HG02981 (cell line): ENCODE measurements at regions not wholly inside any gene's neighbourhood (a gene's known extent, or its start where the extent isn't known, plus 50 kb on each side); places are given as distances from the start of the nearest gene placed in this dataset.
A peak's percentile ranks its signal among the peaks of the same experiment; 100 is the strongest.
"Not testable (repeated sequence)": the region's sequence is repeated elsewhere in the genome, so short reads cannot be mapped to it uniquely, and the experiment has no call there.

Experiments used
- ATAC-seq: cut with Tn5 transposase; IDR thresholded peaks from one replicate; pipeline ENCODE4 v1.9.1; 2021; ENCODE audit warnings: mild to moderate bottlenecking, moderate library complexity; ENCODE audit not compliant: unreplicated experiment

DNA sequence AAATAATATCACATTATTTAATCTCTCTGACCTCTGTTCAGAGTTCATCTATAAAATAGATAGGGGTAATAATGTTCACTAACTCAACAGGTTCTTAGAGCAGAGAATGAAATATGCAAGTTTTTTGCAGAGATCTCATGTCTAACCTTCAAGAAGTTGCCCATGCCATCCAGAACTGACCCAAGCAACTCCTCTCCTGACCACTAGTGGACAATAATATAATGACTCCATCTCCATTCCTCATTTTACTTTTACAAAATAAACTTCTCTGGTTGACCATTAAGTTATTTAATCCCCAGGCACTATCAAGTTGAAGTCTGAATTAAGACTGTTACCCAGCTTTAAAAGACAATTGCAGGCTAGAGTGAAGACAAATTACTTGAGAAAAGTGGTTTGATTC is 382.6 kb downstream of the KCNA4 start:
- ATAC-seq = no peak

- ATAC-seq = no peak
Measured at GRCh38 chr11:29629286-29629685, 387.5 kb downstream of the KCNA4 start.

- no peak for ATAC-seq
Measured at GRCh38 chr11:29628609-29629008, 388.2 kb downstream of the KCNA4 start.

GRCh38 chr11:29627541-29627940 is 389.3 kb downstream of the KCNA4 start:
- no peak for ATAC-seq

DNA sequence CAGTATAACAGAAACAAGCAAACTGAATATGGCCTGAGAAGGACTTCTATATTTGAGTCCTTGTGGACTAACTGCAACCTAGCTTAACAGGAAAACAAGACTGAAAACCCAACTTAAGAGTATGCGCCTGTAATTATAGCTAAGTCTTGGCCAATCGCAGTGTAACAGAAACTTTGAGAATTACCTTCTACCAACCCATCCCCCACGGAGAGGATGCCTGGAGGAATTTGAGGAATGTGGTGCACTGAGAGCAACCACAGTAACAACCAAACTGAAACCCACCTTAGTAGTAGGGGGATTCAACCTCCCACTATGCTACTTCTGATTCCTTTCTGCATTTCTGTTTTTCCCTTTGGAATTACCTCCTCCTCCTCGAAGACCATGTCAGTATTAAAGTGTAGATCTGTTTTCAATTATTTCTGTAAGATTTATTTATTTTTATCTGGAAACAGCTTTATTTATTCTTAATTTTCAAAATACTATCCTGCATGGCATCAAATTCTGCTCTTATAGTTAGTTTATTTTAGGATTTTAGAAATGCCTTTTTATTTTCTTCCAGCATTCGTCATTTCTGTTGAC is 393.6 kb downstream of the KCNA4 start:
- ATAC-seq = no peak

- no peak for ATAC-seq
Measured at GRCh38 chr11:29616611-29617010, 400.2 kb downstream of the KCNA4 start.

GRCh38 chr11:29612423-29612822 is 404.4 kb downstream of the KCNA4 start:
- ATAC-seq = no peak

GRCh38 chr11:29606330-29607031 is 410.3 kb downstream of the KCNA4 start:
- no peak for ATAC-seq

DNA sequence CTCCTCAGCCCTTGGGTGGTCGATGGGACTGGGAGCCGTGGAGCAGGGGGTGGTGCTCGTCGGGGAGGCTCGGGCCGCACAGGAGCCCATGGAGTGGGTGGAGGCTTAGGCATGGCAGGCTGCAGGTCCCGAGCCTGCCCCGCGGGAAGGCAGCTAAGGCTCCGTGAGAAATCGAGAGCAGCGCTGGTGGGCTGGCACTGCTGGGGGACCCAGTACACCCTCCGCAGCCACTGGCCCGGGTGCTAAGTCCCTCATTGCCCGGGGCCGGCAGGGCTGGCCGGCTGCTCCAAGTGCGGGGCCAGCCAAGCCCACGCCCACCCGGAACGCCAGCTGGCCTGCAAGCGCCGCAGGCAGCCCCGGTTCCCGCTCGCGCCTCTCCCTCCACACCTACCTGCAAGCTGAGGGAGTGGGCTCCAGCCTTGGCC is 416.7 kb downstream of the KCNA4 start:
- ATAC-seq = not testable (repeated sequence)

- ATAC-seq = no peak
Measured at GRCh38 chr11:29584342-29584741, 432.5 kb downstream of the KCNA4 start.

- no peak for ATAC-seq
Measured at GRCh38 chr11:29578806-29579205, 438.0 kb downstream of the KCNA4 start.

- no peak for ATAC-seq
Measured at GRCh38 chr11:29564486-29564885, 452.3 kb downstream of the KCNA4 start.

DNA sequence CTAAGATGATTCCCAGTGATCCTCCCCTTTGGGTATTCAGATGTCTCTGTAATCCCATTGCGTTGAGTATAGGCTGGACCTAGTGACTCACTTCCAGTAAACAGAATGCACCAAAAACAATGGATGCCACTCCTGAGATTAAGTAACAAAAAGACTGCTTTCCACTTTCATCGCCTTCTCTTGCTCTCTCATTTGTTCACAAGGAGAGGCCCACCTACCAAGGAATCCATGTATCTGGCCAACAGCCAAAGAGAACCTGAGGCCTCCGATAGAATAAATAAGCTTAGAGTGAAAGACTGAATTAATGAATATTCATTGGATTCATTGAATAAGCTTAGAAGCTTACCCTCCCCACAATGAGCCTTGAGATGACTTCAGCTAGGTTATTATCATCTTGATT is 454.6 kb downstream of the KCNA4 start:
- no peak for ATAC-seq

DNA sequence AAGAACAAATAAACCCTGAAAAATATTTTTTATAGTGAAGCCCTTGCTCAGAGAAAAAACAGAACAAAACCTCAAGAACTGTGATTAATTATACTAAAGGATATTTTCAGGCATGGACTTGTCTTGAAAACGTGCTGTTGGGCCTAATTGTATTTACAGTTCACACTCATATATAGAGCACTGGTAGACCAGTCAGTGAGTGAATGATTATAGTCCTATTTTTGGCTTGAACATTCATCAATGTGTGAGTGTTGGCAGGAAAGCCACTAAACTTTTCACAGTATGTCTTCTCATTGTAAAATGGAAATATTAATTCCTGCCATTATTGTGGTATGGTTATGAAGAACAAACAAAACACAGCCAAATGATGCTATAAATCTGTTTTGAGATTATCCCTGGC is 462.8 kb downstream of the KCNA4 start:
- ATAC-seq = no peak

GRCh38 chr11:29538339-29539036 is 478.3 kb downstream of the KCNA4 start:
- no peak for ATAC-seq

DNA sequence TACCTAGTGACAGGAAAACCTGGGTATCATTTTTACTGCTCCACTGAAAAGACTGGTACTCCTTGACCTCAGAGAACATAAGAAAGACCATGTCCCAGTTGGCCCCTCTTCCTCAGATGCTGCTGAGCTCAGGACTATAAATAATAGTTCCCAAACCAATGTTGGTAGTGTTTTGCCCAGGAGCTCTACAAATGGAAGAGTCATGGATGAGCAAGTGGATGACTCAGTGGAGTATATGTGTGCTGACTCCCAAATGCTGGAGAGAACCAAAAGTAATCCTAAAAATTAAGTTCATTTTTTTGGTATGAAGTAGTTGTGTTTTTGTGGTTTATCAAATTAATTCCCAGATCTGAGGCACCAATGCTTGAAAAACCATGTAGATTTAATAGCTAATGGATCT is 482.0 kb downstream of the KCNA4 start:
- ATAC-seq = no peak

GRCh38 chr11:29530961-29531360 is 485.9 kb downstream of the KCNA4 start:
- no peak for ATAC-seq

DNA sequence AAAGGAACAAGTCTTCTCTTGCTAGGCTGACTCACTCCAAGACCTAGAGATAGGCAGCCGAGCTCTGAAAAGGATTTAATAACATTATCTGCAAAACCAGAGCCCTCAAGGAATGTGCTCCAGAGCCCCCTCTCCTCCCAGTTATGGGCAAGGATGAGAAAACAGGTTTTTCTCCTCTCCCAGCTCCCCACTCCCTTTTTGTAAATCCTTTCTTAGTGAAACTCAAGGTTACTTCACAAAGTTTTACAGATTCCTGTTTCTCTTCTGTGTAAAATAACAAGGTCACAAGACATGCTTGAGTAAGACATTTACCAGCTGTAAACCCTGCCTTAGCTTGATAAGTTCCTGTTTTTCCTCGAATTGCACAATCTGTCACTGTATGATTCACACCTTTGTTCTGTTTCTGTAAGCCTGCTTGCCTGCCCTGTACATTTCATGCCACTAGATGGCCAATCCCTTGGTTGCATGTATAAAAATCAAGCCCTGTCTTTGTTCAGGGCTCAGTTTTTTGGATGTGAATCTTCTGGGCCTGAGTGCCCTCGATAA is 489.4 kb downstream of the KCNA4 start:
- ATAC-seq = no peak

DNA sequence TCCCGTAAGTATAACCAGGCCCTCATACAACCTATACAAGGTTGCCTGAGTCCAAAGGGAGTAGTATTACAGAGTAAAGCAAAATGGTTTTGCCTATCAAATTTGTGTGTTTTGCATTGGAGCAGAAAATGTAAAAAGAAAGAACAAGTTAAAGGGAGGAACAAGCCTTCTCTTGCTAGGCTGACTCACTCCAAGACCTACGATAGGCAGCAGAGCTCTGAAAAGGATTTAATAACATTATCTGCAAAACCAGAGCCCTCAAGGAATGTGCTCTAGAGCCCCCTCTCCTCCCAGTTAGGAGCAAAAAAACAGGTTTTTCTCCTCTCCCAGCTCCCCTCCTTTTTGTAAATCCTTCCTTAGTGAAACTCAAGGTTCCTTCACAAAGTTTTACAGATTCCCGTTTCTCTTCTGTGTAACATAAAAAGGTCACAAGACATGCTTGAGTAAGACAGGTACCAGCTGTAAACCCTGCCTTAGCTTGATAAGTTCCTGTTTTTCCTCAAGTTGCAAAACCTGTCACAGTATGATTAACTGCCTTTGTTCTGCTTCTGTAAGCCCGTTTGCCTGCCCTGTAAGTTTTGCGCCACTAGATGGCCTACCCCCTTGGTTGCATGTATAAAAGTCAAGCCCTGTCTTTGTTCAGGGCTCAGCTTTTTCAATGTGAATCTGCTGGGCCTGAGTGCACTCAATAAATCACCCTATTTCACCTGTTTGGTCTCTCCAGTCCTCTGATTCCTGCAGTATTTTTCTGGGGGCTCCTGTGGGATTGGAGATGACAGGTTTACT is 498.2 kb downstream of the KCNA4 start:
- peak; percentile 74 for ATAC-seq

GRCh38 chr11:29511394-29511793 is 505.4 kb downstream of the KCNA4 start:
- ATAC-seq = no peak

DNA sequence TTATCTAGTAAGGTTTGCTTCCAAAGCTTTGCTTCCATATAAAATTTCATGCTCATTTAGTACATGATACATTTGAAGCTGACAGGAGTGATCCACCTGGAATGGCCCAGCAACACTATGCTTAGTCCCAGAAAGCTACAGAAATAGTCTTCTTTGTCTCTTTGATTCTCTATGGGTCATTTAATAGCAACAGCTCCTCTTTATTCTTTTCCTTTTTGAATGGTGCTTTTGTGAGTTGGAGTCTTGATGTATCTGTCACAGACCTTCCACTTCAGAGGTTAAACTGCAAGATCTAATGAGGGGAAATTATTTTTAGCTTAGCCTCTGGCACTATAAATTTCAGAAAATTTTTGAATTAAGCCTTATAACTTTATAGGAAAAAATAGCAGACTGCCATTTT is 509.5 kb downstream of the KCNA4 start:
- ATAC-seq = no peak
